Right cardiac atrium (tissue), 5 donors: ENCODE measurements at regions not wholly inside any gene's neighbourhood (a gene's known extent, or its start where the extent isn't known, plus 50 kb on each side); places are given as distances from the start of the nearest gene placed in this dataset.
"Not testable (repeated sequence)": the region's sequence is repeated elsewhere in the genome, so short reads cannot be mapped to it uniquely, and the experiment has no call there.

ENCODE experiments used
- ATAC-seq, 2 donors: fragments of 200-7000 bp; cut with Tn5 transposase; one replicate each; pipeline versions ENCODE4 v1.8.0 to v1.9.1; 2020; ENCODE audit warnings: moderate library complexity in 2 of 2, mild to moderate bottlenecking in 1 of 2
- DNase-seq, 3 donors: peaks; one replicate each; pipeline ENCODE4 v3.0.0-alpha.2; 2020
- H3K27ac ChIP-seq: one replicate; pipeline ENCODE4 v1.5.1; 2013; ENCODE audit warnings: mild to moderate bottlenecking, low read length, control low read depth, moderate library complexity
- H3K27me3 ChIP-seq: one replicate; pipeline ENCODE4 v1.6.1; 2013; ENCODE audit not compliant: control insufficient read depth, insufficient read depth
- H3K4me1 ChIP-seq: one replicate; pipeline ENCODE4 v1.6.1; 2013; ENCODE audit warnings: low read length; ENCODE audit not compliant: control insufficient read depth, insufficient read depth
- H3K4me3 ChIP-seq: one replicate; pipeline ENCODE4 v1.5.1; 2013; ENCODE audit warnings: low read length, control low read depth
- H3K9me3 ChIP-seq: one replicate; pipeline ENCODE4 v1.6.1; 2013; ENCODE audit warnings: low read length; ENCODE audit not compliant: control insufficient read depth
- WGBS: extraction: QIAGEN DNeasy Blood & Tissue Kit; methylation state at CpG from one replicate; pipeline ENCODE4 v1.1.7; 2013; 5-methylcytosine and 5-hydroxymethylcytosine counted together
- intact Hi-C, 4 donors: fragments of 100-400 bp; cut with DNase I; formaldehyde crosslinking; loops; one replicate each; pipeline versions ENCODE4 v1.11.0 to v1.14.0; 2022 to 2023
- donor health status: healthy with polysubstance abuse.
- donor health status: DM: no; HTN: yes; CAD: no.
- donor health status: DM: no; HTN: no; CAD: no.
- donor health status: DM: no; HTN: yes; CAD: no; lungs with severe emphysema.
- donor health status: DM: yes; HTN: yes; CAD: no.

- Histone ChIP-seq H3K4me1 (no peaks in the 10 kb centered on the region), H3K27ac (no peak overlapping the region), H3K9me3 (no peaks in the 10 kb centered on the region), H3K27me3 (no peaks in the 10 kb centered on the region), H3K4me3 (no peak overlapping the region)
- intact Hi-C loops: no loop called here
- ATAC-seq (no peak), DNase-seq (no peak)
Observed at GRCh38 chr1:168490306-168490705, 53.5 kb downstream of the XCL2 start.

GRCh38 chr1:168488138-168488537 lies 55.7 kb downstream of the XCL2 start:
- intact Hi-C loops: no loop called here
- Histone ChIP-seq H3K4me1 (no peaks in the 10 kb centered on the region), H3K27ac (no peak overlapping the region), H3K27me3 (no peaks in the 10 kb centered on the region), H3K4me3 (no peak overlapping the region), H3K9me3 (no peaks in the 10 kb centered on the region)
- 12% methylated on average over 1 of the region's 1 CpG for WGBS
- ATAC-seq (no peak), DNase-seq (peak; percentile 44 to 83 (median 53))

- H3K4me1 ChIP-seq, H3K27ac ChIP-seq, DNase-seq, H3K9me3 ChIP-seq, H3K27me3 ChIP-seq, intact Hi-C loops, ATAC-seq, H3K4me3 ChIP-seq: not testable (repeated sequence)
- WGBS: 100% methylated on average over 1 of the region's 1 CpG
Observed at GRCh38 chr1:168486820-168487219, 57.0 kb downstream of the XCL2 start.

GRCh38 chr1:168485048-168485447 lies 58.7 kb downstream of the XCL2 start:
- no peaks in the 10 kb centered on the region for H3K9me3 ChIP-seq
- H3K4me3 ChIP-seq: no peak overlapping the region
- intact Hi-C loops: no loop called here
- H3K4me1 ChIP-seq: peaks cover 3% of the 10 kb centered on the region
- H3K27me3 ChIP-seq: no peaks in the 10 kb centered on the region
- 34% methylated on average over 5 of the region's 5 CpGs for WGBS
- H3K27ac ChIP-seq: no peak overlapping the region
- peak; percentile 19 to 59 (median 46) for DNase-seq
- peak; percentile 81 to 85 for ATAC-seq

- DNase-seq (no peak), ATAC-seq (no peak)
- no peak overlapping the region for H3K4me3 ChIP-seq
- intact Hi-C loops: no loop called here
- no peak overlapping the region for H3K27ac ChIP-seq
- H3K9me3 ChIP-seq: no peaks in the 10 kb centered on the region
- no peaks in the 10 kb centered on the region for H3K27me3 ChIP-seq
- peaks cover 3% of the 10 kb centered on the region for H3K4me1 ChIP-seq
Observed at GRCh38 chr1:168484083-168484482, 59.7 kb downstream of the XCL2 start.

- WGBS: 48% methylated on average over 1 of the region's 1 CpG
- no peak overlapping the region for H3K4me3 ChIP-seq
- H3K4me1 ChIP-seq: peaks cover 3% of the 10 kb centered on the region
Observed at GRCh38 chr1:168483539-168483938, 60.3 kb downstream of the XCL2 start.

GRCh38 chr1:168482106-168482505 lies 61.7 kb downstream of the XCL2 start:
- intact Hi-C loops: no loop called here
- DNase-seq: peak in 1 of 3 donors; percentile 25
- Histone ChIP-seq H3K9me3 (no peaks in the 10 kb centered on the region), H3K27ac (no peak overlapping the region), H3K4me3 (no peak overlapping the region), H3K27me3 (no peaks in the 10 kb centered on the region), H3K4me1 (peaks cover 5% of the 10 kb centered on the region)
- ATAC-seq: no peak

More at GRCh38 chr1:168483539-168483938, 60.3 kb downstream of the XCL2 start:
- Histone ChIP-seq H3K9me3 (no peaks in the 10 kb centered on the region), H3K27ac (no peak overlapping the region), H3K27me3 (no peaks in the 10 kb centered on the region)
- DNase-seq (no peak), ATAC-seq (no peak)
- intact Hi-C loops: no loop called here

GRCh38 chr1:168481586-168481985 lies 62.2 kb downstream of the XCL2 start:
- no peaks in the 10 kb centered on the region for H3K27me3 ChIP-seq
- no peak overlapping the region for H3K27ac ChIP-seq
- DNase-seq (peak in 1 of 3 donors; percentile 64), ATAC-seq (peak in 1 of 2 donors; percentile 40)
- H3K9me3 ChIP-seq: no peaks in the 10 kb centered on the region
- H3K4me1 ChIP-seq: peaks cover 7% of the 10 kb centered on the region
- intact Hi-C loops: no loop called here
- WGBS: 69% methylated on average over 4 of the region's 4 CpGs
- no peak overlapping the region for H3K4me3 ChIP-seq

- DNase-seq: no peak
- Histone ChIP-seq H3K27me3 (no peaks in the 10 kb centered on the region), H3K4me1 (peaks cover 9% of the 10 kb centered on the region), H3K27ac (no peak overlapping the region), H3K4me3 (no peak overlapping the region), H3K9me3 (no peaks in the 10 kb centered on the region)
- intact Hi-C loops: no loop called here
- ATAC-seq: no peak
- WGBS: 88% methylated on average over 2 of the region's 2 CpGs
Observed at GRCh38 chr1:168480997-168481396, 62.8 kb downstream of the XCL2 start.

- ATAC-seq: peak in 1 of 2 donors; percentile 38
- intact Hi-C loops: no loop called here
Observed at GRCh38 chr1:168477792-168478191, 66.0 kb downstream of the XCL2 start.

GRCh38 chr1:168476588-168477385 lies 67.0 kb downstream of the XCL2 start:
- Histone ChIP-seq H3K27me3 (no peaks in the 10 kb centered on the region), H3K4me1 (peaks cover 9% of the 10 kb centered on the region), H3K27ac (no peak overlapping the region), H3K9me3 (no peaks in the 10 kb centered on the region), H3K4me3 (no peak overlapping the region)
- DNase-seq (peak in 2 of 3 donors; percentile 18 to 28), ATAC-seq (peak; percentile 73 to 88)
- intact Hi-C loops: no loop called here
- 41% methylated on average over 7 of the region's 7 CpGs for WGBS

More at GRCh38 chr1:168477792-168478191, 66.0 kb downstream of the XCL2 start:
- Histone ChIP-seq H3K4me3 (no peak overlapping the region), H3K4me1 (peaks cover 9% of the 10 kb centered on the region), H3K27me3 (no peaks in the 10 kb centered on the region), H3K27ac (no peak overlapping the region), H3K9me3 (no peaks in the 10 kb centered on the region)
- DNase-seq: no peak

- WGBS: 100% methylated on average over 1 of the region's 1 CpG
- intact Hi-C loops: no loop called here
- no peak for ATAC-seq
Observed at GRCh38 chr1:168474322-168474721, 69.5 kb downstream of the XCL2 start.

More at GRCh38 chr1:168474322-168474721, 69.5 kb downstream of the XCL2 start:
- Histone ChIP-seq H3K27ac (no peak overlapping the region), H3K4me3 (no peak overlapping the region), H3K9me3 (no peaks in the 10 kb centered on the region), H3K4me1 (peaks cover 6% of the 10 kb centered on the region), H3K27me3 (no peaks in the 10 kb centered on the region)
- peak in 1 of 3 donors; percentile 20 for DNase-seq
